Left lung (tissue), 4 donors: ENCODE measurements at regions not wholly inside any gene's neighbourhood (a gene's known extent, or its start where the extent isn't known, plus 50 kb on each side); places are given as distances from the start of the nearest gene placed in this dataset.
"Not testable (repeated sequence)": the region's sequence is repeated elsewhere in the genome, so short reads cannot be mapped to it uniquely, and the experiment has no call there.

Experiments used
- ATAC-seq: fragments of 200-7000 bp; cut with Tn5 transposase; one replicate; pipeline ENCODE4 v1.9.1; 2020; ENCODE audit warnings: moderate library complexity
- DNase-seq, 4 donors: peaks; one replicate each; pipeline ENCODE4 v3.0.0-alpha.2; 2013 to 2020
- H3K27ac ChIP-seq, 2 donors: fragments of 200-600 bp; sonication (generic) in 1 of 2; one replicate each; pipeline versions ENCODE4 v1.5.0 to v1.8.0; 2020 to 2021
- H3K27me3 ChIP-seq, 2 donors: fragments of 200-600 bp; sonication (generic) in 1 of 2; one replicate each; pipeline versions ENCODE4 v1.5.0 to v1.8.0; 2020 to 2021
- H3K36me3 ChIP-seq, 2 donors: fragments of 200-600 bp; sonication (generic) in 1 of 2; one replicate each; pipeline versions ENCODE4 v1.5.0 to v1.8.0; 2020 to 2021
- H3K4me1 ChIP-seq, 2 donors: fragments of 200-600 bp; one replicate each; pipeline ENCODE4 v1.8.0; 2021
- H3K4me3 ChIP-seq, 2 donors: fragments of 200-600 bp; sonication (generic) in 1 of 2; one replicate each; pipeline versions ENCODE4 v1.5.0 to v1.8.0; 2020 to 2021; ENCODE audit warnings: mild to moderate bottlenecking in 1 of 2
- H3K9me3 ChIP-seq, 2 donors: fragments of 200-600 bp; sonication (generic) in 1 of 2; one replicate each; pipeline versions ENCODE4 v1.5.0 to v1.8.0; 2020 to 2021
- CTCF ChIP-seq, 2 donors: fragments of 200-600 bp; sonication (generic) in 1 of 2; IDR thresholded peaks; one replicate each; pipeline versions ENCODE4 v1.5.0 to v1.8.0; 2021; ENCODE audit warnings: antibody characterized with exemption in 2 of 2
- intact Hi-C, 2 donors: fragments of 100-400 bp; cut with DNase I; formaldehyde crosslinking; loops; one replicate each; pipeline versions ENCODE4 v1.11.2 to v1.14.2; 2022
- donor health status: DM: no; HTN: yes; CAD: no.
- donor health status: DM: no; HTN: no; CAD: no.

GRCh38 chr3:165918657-165918979 is 81.4 kb upstream of the BCHE start:
- TF ChIP-seq CTCF (IDR thresholded peaks at IDR 0.05), result no peak
- intact Hi-C loops, result no loop called here
- H3K27me3 ChIP-seq, result no peaks in the 10 kb centered on the region
- no peak overlapping the region for H3K4me3 ChIP-seq
- H3K36me3 ChIP-seq, result no peaks in the 10 kb centered on the region
- H3K4me1 ChIP-seq, result no peaks in the 10 kb centered on the region
- H3K9me3 ChIP-seq, result peaks cover 0 to 12% of the 10 kb centered on the region in 2 donors
- peak in 1 of 4 donors; percentile 73 for DNase-seq
- no peak for ATAC-seq
- no peak overlapping the region for H3K27ac ChIP-seq

- H3K27ac ChIP-seq, ATAC-seq, intact Hi-C loops, DNase-seq, H3K4me1 ChIP-seq, H3K4me3 ChIP-seq, H3K36me3 ChIP-seq, H3K27me3 ChIP-seq: not testable (repeated sequence)
- H3K9me3 ChIP-seq, result peaks cover 0 to 12% of the 10 kb centered on the region in 2 donors
Measured at GRCh38 chr3:165917938-165918656, 80.9 kb upstream of the BCHE start.

- H3K27me3 ChIP-seq, intact Hi-C loops, H3K27ac ChIP-seq, DNase-seq, ATAC-seq, H3K36me3 ChIP-seq, H3K4me3 ChIP-seq, H3K4me1 ChIP-seq: not testable (repeated sequence)
- H3K9me3 ChIP-seq, result peaks cover 0 to 12% of the 10 kb centered on the region in 2 donors
Measured at GRCh38 chr3:165915104-165915503, 77.9 kb upstream of the BCHE start.

GRCh38 chr3:165903885-165904630 is 66.8 kb upstream of the BCHE start:
- no peak for TF ChIP-seq CTCF (IDR thresholded peaks at IDR 0.05)
- no peak overlapping the region for H3K27ac ChIP-seq
- no peaks in the 10 kb centered on the region for H3K27me3 ChIP-seq
- H3K4me1 ChIP-seq, result no peaks in the 10 kb centered on the region
- no peaks in the 10 kb centered on the region for H3K36me3 ChIP-seq
- no peak for ATAC-seq
- H3K9me3 ChIP-seq, result no peaks in the 10 kb centered on the region
- no peak overlapping the region for H3K4me3 ChIP-seq
- no peak for DNase-seq
- intact Hi-C loops, result no loop called here

GRCh38 chr3:165899066-165899465 is 61.8 kb upstream of the BCHE start:
- H3K4me1 ChIP-seq, result no peaks in the 10 kb centered on the region
- intact Hi-C loops, result no loop called here
- H3K27me3 ChIP-seq, result no peaks in the 10 kb centered on the region
- ATAC-seq, result no peak
- H3K36me3 ChIP-seq, result no peaks in the 10 kb centered on the region
- DNase-seq, result no peak
- H3K4me3 ChIP-seq, result no peak overlapping the region
- no peaks in the 10 kb centered on the region for H3K9me3 ChIP-seq
- no peak for TF ChIP-seq CTCF (IDR thresholded peaks at IDR 0.05)
- no peak overlapping the region for H3K27ac ChIP-seq

- intact Hi-C loops, result no loop called here
- no peaks in the 10 kb centered on the region for H3K27me3 ChIP-seq
Measured at GRCh38 chr3:165897137-165897536, 59.9 kb upstream of the BCHE start.

More at GRCh38 chr3:165897137-165897536, 59.9 kb upstream of the BCHE start:
- no peaks in the 10 kb centered on the region for H3K9me3 ChIP-seq
- no peak for TF ChIP-seq CTCF (IDR thresholded peaks at IDR 0.05)
- no peak overlapping the region for H3K27ac ChIP-seq
- H3K4me3 ChIP-seq, result no peak overlapping the region
- no peaks in the 10 kb centered on the region for H3K4me1 ChIP-seq
- no peak for DNase-seq
- no peak for ATAC-seq
- H3K36me3 ChIP-seq, result no peaks in the 10 kb centered on the region
